ENCODE measurements at regions not wholly inside any gene's neighbourhood (a gene's known extent, or its start where the extent isn't known, plus 50 kb on each side); places are given as distances from the start of the nearest gene placed in this dataset.

DNA sequence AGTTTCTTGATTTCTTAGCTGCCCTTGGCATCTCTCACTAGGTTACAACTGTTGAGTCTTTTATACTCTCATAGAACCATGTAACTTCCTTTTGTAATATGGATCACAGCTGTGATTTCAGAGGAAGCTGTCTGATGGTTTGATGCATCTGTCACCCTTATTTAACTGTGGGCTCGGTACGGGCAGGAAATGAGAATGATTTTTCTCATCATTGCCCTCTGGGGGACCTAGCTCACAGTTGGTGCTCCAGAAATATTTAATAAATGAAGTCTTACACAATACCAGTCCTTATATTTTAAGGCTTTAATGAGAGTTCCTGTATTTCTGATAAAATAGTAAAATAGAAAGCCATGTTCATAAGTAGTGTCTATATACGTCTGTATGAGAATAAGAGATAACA is 151.2 kb downstream of the EBLN2 start:
- Histone ChIP-seq H3K4me2 (ENCODE audit: insufficient read depth in 1 of 2, low read depth in 2 of 2, low read length in 2 of 2) (no peak overlapping the region), H2BK12ac (ENCODE audit: low read depth, low read length) (no peak overlapping the region), H3K14ac (ENCODE audit: insufficient read length) (no peak overlapping the region), H3K9ac (replicated peaks in 1 of 4; ENCODE audit: extremely low read depth in 1 of 4, low read depth in 3 of 4, low read length in 3 of 4) (no peak overlapping the region), H3K4ac (replicated peaks; ENCODE audit: insufficient read length, low read depth, low read length) (no peak overlapping the region), H3K36me3 (ENCODE audit: control insufficient read depth in 2 of 4, insufficient read depth in 4 of 4, low read length in 3 of 4) (no peaks in the 10 kb centered on the region), H2AFZ (ENCODE audit: low read length) (no peak overlapping the region), H4K20me1 (replicated peaks in 1 of 2; ENCODE audit: control insufficient read depth in 1 of 2, insufficient read depth in 2 of 2, low read length in 2 of 2) (no peaks in the 10 kb centered on the region), H3K27ac (ENCODE audit: low read depth, low read length) (no peak overlapping the region), H4K5ac (ENCODE audit: insufficient read length, low read depth, low read length) (no peak overlapping the region), H3K56ac (replicated peaks; ENCODE audit: insufficient read length, low read depth, low read length) (no peak overlapping the region), H3K79me1 (ENCODE audit: low read depth, low read length) (no peaks in the 10 kb centered on the region), H3K27me3 (replicated peaks in 1 of 4; ENCODE audit: control insufficient read depth in 3 of 4, extremely low read depth in 1 of 4, insufficient read depth in 3 of 4, low read length in 3 of 4) (no peaks in the 10 kb centered on the region), H3K4me3 (ENCODE audit: extremely low read depth in 1 of 4, insufficient read depth in 2 of 4, low read depth in 3 of 4, low read length in 4 of 4) (no peak overlapping the region), H2BK5ac (ENCODE audit: low read depth, low read length) (no peak overlapping the region), H2BK120ac (replicated peaks; ENCODE audit: low read depth, low read length) (no peak overlapping the region), H3K23me2 (ENCODE audit: low read depth, low read length) (no peaks in the 10 kb centered on the region), H3K18ac (ENCODE audit: extremely low read depth, low read length) (no peak overlapping the region), H2AK5ac (ENCODE audit: low read depth, low read length) (no peak overlapping the region), H2BK15ac (ENCODE audit: low read length) (no peak overlapping the region), H3K4me1 (replicated peaks in 1 of 4; ENCODE audit: control insufficient read depth in 3 of 4, insufficient read depth in 4 of 4, low read length in 3 of 4) (no peaks in the 10 kb centered on the region), H2BK20ac (ENCODE audit: low read length) (no peak overlapping the region), H3K23ac (ENCODE audit: insufficient read length) (no peak overlapping the region), H4K91ac (replicated peaks; ENCODE audit: insufficient read length, low read length) (no peak overlapping the region), H3K9me3 (ENCODE audit: insufficient read depth in 2 of 2, low read depth in 1 of 2, low read length in 1 of 2) (no peaks in the 10 kb centered on the region), H3K79me2 (ENCODE audit: control insufficient read depth in 1 of 2, insufficient read depth in 2 of 2, low read length in 2 of 2) (no peaks in the 10 kb centered on the region), H4K8ac (ENCODE audit: extremely low read depth, insufficient read depth, low read length) (no peak overlapping the region)
- no peak for DNase-seq (ENCODE audit: low read depth in 1 of 2, low spot score in 2 of 2)
- WGBS, 2 experiments (ENCODE audit: extremely low coverage in 1 of 2, insufficient coverage in 1 of 2, insufficient read length in 1 of 2, insufficient replicate concordance in 2 of 2, low coverage in 1 of 2, low lambda C conversion rate in 2 of 2, missing lambda C conversion rate in 1 of 2): 89% methylated on average over 3 of the region's 3 CpGs; no CpG with 5 or more reads in 1 of the 2 experiments
- ChIA-PET CTCF (ENCODE audit: partially characterized antibody) (interaction anchor here (0.7 to 2.1 kb wide), 4 partner anchors 9 to 32 kb away, joined by 3 to 14 read pairs (median 4); no protein-coding TSS in a partner anchor), POLR2A (ENCODE audit: partially characterized antibody) (interaction anchor here (0.6 kb wide), 1 partner anchor 17 kb away, joined by 3 read pairs; no protein-coding TSS in a partner anchor)
- TF ChIP-seq RFX5 (IDR thresholded peaks at IDR 0.05; ENCODE audit: borderline replicate concordance, low read depth, low read length): no peak
- no peak for TF ChIP-seq HDAC6 (IDR thresholded peaks at IDR 0.05; ENCODE audit: low read depth, low read length)
- no peak for TF ChIP-seq SP2 (IDR thresholded peaks at IDR 0.05; ENCODE audit: low read length)
- no peak for TF ChIP-seq BACH1 (IDR thresholded peaks at IDR 0.05; ENCODE audit: low read length)
- no peak for TF ChIP-seq SRF (IDR thresholded peaks at IDR 0.05; ENCODE audit: low read depth, low read length)
- no peak for FAIRE-seq
